HepG2 (cell line): ENCODE measurements at regions not wholly inside any gene's neighbourhood (a gene's known extent, or its start where the extent isn't known, plus 50 kb on each side); places are given as distances from the start of the nearest gene placed in this dataset.

Experiments used
- ATAC-seq: fragments of 200-7000 bp; cut with Tn5 transposase; 3 replicates; pipeline ENCODE4 v1.9.1; 2020; ENCODE audit warnings: mild to moderate bottlenecking, moderate library complexity
- BruUV-seq: library from RNA; stranded (reverse); fragments of 400-500 nt; replicated peaks from 2 replicates; lab custom pipeline; 2021; lab: Mats Ljungman, UMichigan
- CTCF ChIA-PET: fragments of 300-600 bp; formaldehyde crosslinking; extraction: SDS; loops from one replicate; lab custom pipeline; 2021; ENCODE audit warnings: low total read pairs, inconsistent platforms, low intra/inter-chr PET ratio; lab: Yijun Ruan, JAX
- POLR2A ChIA-PET: fragments of 350-600 bp; sonication (Branson Sonifier 250); formaldehyde crosslinking; loops from one replicate; lab custom pipeline; 2020; ENCODE audit warnings: antibody characterized with exemption, inconsistent platforms; lab: Yijun Ruan, JAX
- DNase-seq: peaks from one replicate; pipeline ENCODE4 v3.0.0-alpha.2; 2015; ENCODE audit warnings: low spot score
- FAIRE-seq: peaks from 3 replicates; lab custom pipeline; 2011; peaks lifted over from hg19 to GRCh38; lab: Jason Lieb, UNC
- H2AFZ ChIP-seq: one replicate; pipeline ENCODE4 v1.6.1; 2011; ENCODE audit warnings: low read length, inconsistent platforms
- H3K27ac ChIP-seq: fragments of 300-600 bp; 3 replicates; pipeline ENCODE4 v1.8.0; 2011; ENCODE audit warnings: mixed run types, mild to moderate bottlenecking, mixed read lengths, low read length, inconsistent platforms; ENCODE audit not compliant: insufficient read depth; ENCODE audit errors: extremely low read length
- H3K27me3 ChIP-seq, 2 experiments: fragments of 200-600 bp in 1 of 2; 2 replicates in 1 of 2; 3 replicates in 1 of 2; pipeline versions ENCODE4 v1.6.0 to v1.8.0; 2011; ENCODE audit warnings: low read length in 2 of 2, mild to moderate bottlenecking in 2 of 2, moderate library complexity in 2 of 2, inconsistent platforms in 1 of 2; ENCODE audit not compliant: insufficient read depth in 2 of 2, control insufficient read depth in 1 of 2
- H3K36me3 ChIP-seq, 2 experiments: fragments of 200-600 bp in 1 of 2; replicated peaks in 1 of 2; 2 replicates in 1 of 2; 3 replicates in 1 of 2; pipeline versions ENCODE4 v1.5.1 to v1.8.0; 2011; ENCODE audit warnings: low read length in 2 of 2, inconsistent platforms in 1 of 2; ENCODE audit not compliant: insufficient read depth in 2 of 2, control insufficient read depth in 1 of 2
- H3K4me1 ChIP-seq: 2 replicates; pipeline ENCODE4 v1.5.1; 2012; ENCODE audit warnings: low read length, inconsistent platforms; ENCODE audit not compliant: insufficient read depth
- H3K4me2 ChIP-seq: 2 replicates; pipeline ENCODE4 v1.6.0; 2011; ENCODE audit warnings: low read depth, low read length, inconsistent platforms
- H3K4me3 ChIP-seq, 3 experiments: fragments of 200-600 bp in 1 of 3; sonication (generic), shearing (Covaris generic) in 1 of 3; replicated peaks in 1 of 3; 2 replicates each; pipeline ENCODE4 v1.5.1; 2011 to 2016; ENCODE audit warnings: low read length in 3 of 3, inconsistent platforms in 2 of 3, low read depth in 2 of 3, mild to moderate bottlenecking in 2 of 3, control low read depth in 1 of 3, mixed read lengths in 1 of 3; ENCODE audit not compliant: insufficient read depth in 1 of 3
- H3K79me2 ChIP-seq: one replicate; pipeline ENCODE4 v1.6.1; 2011; ENCODE audit warnings: low read length, inconsistent platforms; ENCODE audit not compliant: insufficient read depth
- H3K9ac ChIP-seq: 2 replicates; pipeline ENCODE4 v1.6.0; 2011; ENCODE audit warnings: mild to moderate bottlenecking, low read depth, low read length, inconsistent platforms; ENCODE audit not compliant: insufficient read depth
- H3K9me3 ChIP-seq: 2 replicates; pipeline ENCODE4 v1.5.1; 2012; ENCODE audit warnings: mild to moderate bottlenecking, low read length
- H4K20me1 ChIP-seq: 2 replicates; pipeline ENCODE4 v1.6.0; 2011; ENCODE audit warnings: inconsistent platforms, mild to moderate bottlenecking, low read length, moderate library complexity; ENCODE audit not compliant: insufficient read depth
- CEBPG ChIP-seq: IDR thresholded peaks from 2 replicates; pipeline ENCODE4 v1.6.1; 2016
- KDM5B ChIP-seq: sonication (generic); formaldehyde crosslinking; IDR thresholded peaks from 2 replicates; pipeline ENCODE4 v1.4.0; 2020; ENCODE audit warnings: missing genetic modification reagents, mild to moderate bottlenecking, borderline replicate concordance
- NFYB ChIP-seq: sonication (generic); formaldehyde crosslinking; IDR thresholded peaks from 2 replicates; pipeline ENCODE4 v1.4.0; 2020; ENCODE audit warnings: missing genetic modification reagents
- ONECUT2 ChIP-seq: sonication (generic); formaldehyde crosslinking; IDR thresholded peaks from 2 replicates; pipeline ENCODE4 v1.4.0; 2020; ENCODE audit warnings: missing genetic modification reagents
- PITX1 ChIP-seq: sonication (generic); formaldehyde crosslinking; IDR thresholded peaks from 2 replicates; pipeline ENCODE4 v1.5.1; 2020; ENCODE audit warnings: mild to moderate bottlenecking, missing genetic modification reagents
- PTBP1 ChIP-seq: fragments of 200-400 bp; formaldehyde crosslinking; IDR thresholded peaks from 2 replicates; pipeline ENCODE4 v1.6.1; 2018; ENCODE audit warnings: low read length, low read depth; ENCODE audit not compliant: poor library complexity, severe bottlenecking
- SRY ChIP-seq: sonication (generic); formaldehyde crosslinking; IDR thresholded peaks from 2 replicates; pipeline ENCODE4 v1.8.0; 2022; ENCODE audit warnings: mild to moderate bottlenecking, missing genetic modification reagents
- U2AF2 ChIP-seq: fragments of 200-400 bp; formaldehyde crosslinking; IDR thresholded peaks from 2 replicates; pipeline ENCODE4 v1.6.1; 2017; ENCODE audit warnings: low read depth, mild to moderate bottlenecking, low read length
- ZBTB42 ChIP-seq: sonication (generic); formaldehyde crosslinking; IDR thresholded peaks from 2 replicates; pipeline ENCODE4 v1.5.0; 2020; ENCODE audit warnings: mild to moderate bottlenecking, missing genetic modification reagents
- WGBS: methylation state at CpG from one replicate; pipeline ENCODE4 v1.1.6; 2017; ENCODE audit warnings: low lambda C conversion rate; 5-methylcytosine and 5-hydroxymethylcytosine counted together
- in situ Hi-C: cut with HindIII; loops from 2 replicates; pipeline ENCODE4 v1.10.0; 2017; ENCODE audit warnings: low pct_unique_long_range_greater_than_20kb; ENCODE audit not compliant: extremely low pct_ligation_motif_present
- intact Hi-C: fragments of 100-400 bp; cut with micrococcal nuclease; formaldehyde crosslinking; loops from one replicate; pipeline ENCODE4 v1.10.0; 2022; ENCODE audit not compliant: unreplicated experiment
- TF ChIP-seq, protein P1 (sequence below): sonication (generic); formaldehyde crosslinking; IDR thresholded peaks from 2 replicates; pipeline ENCODE4 v1.4.0; 2020; ENCODE audit warnings: mild to moderate bottlenecking, missing genetic modification reagents
- TF ChIP-seq, protein P2 (sequence below): sonication (generic); formaldehyde crosslinking; IDR thresholded peaks from 2 replicates; pipeline ENCODE4 v1.4.0; 2020; ENCODE audit warnings: missing genetic modification reagents
- TF ChIP-seq, protein P3 (sequence below): IDR thresholded peaks from 2 replicates; pipeline ENCODE4 v1.6.1; 2016; ENCODE audit warnings: low read depth, control low read depth
- TF ChIP-seq, protein P4 (sequence below): sonication (generic); formaldehyde crosslinking; IDR thresholded peaks from 2 replicates; pipeline ENCODE4 v1.9.0; 2021; ENCODE audit warnings: missing genetic modification reagents, mild to moderate bottlenecking, borderline replicate concordance
- TF ChIP-seq, protein P5 (sequence below): sonication (generic); formaldehyde crosslinking; IDR thresholded peaks from 2 replicates; pipeline ENCODE4 v1.4.0; 2020; ENCODE audit warnings: mild to moderate bottlenecking, low read depth, missing genetic modification reagents

GRCh38 chr18:56448751-56449150, 189.6 kb downstream of the TXNL1 start:
- intact Hi-C loops (loop anchor here (5.0 kb wide), 1 partner anchor 621 kb away; no protein-coding TSS in a partner anchor), in situ Hi-C loops (no loop called here)
- no peak for ATAC-seq
- CTCF ChIA-PET, result no interaction called here
- Histone ChIP-seq H3K36me3 (no peaks in the 10 kb centered on the region), H4K20me1 (no peaks in the 10 kb centered on the region), H3K27me3 (no peaks in the 10 kb centered on the region), H3K79me2 (no peaks in the 10 kb centered on the region), H3K4me1 (no peaks in the 10 kb centered on the region), H3K9me3 (no peaks in the 10 kb centered on the region), H3K4me2 (no peak overlapping the region), H3K9ac (no peak overlapping the region), H3K27ac (no peak overlapping the region), H2AFZ (no peak overlapping the region), H3K4me3 (no peak overlapping the region)
- 0% methylated on average over 5 of the region's 5 CpGs for WGBS
- no peak for DNase-seq
- BruUV-seq, result no TSS peak
- FAIRE-seq, result no peak
- POLR2A ChIA-PET, result no interaction called here
- no peak for TF ChIP-seq SRY (CRISPR knock-in tag)
- no peak for TF ChIP-seq NFYB
- TF ChIP-seq, protein P1, sequence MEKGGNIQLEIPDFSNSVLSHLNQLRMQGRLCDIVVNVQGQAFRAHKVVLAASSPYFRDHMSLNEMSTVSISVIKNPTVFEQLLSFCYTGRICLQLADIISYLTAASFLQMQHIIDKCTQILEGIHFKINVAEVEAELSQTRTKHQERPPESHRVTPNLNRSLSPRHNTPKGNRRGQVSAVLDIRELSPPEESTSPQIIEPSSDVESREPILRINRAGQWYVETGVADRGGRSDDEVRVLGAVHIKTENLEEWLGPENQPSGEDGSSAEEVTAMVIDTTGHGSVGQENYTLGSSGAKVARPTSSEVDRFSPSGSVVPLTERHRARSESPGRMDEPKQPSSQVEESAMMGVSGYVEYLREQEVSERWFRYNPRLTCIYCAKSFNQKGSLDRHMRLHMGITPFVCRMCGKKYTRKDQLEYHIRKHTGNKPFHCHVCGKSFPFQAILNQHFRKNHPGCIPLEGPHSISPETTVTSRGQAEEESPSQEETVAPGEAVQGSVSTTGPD (CRISPR knock-in tag), result no peak
- TF ChIP-seq KDM5B (CRISPR knock-in tag), result no peak
- no peak for TF ChIP-seq ZBTB42 (CRISPR knock-in tag)
- TF ChIP-seq, protein P2, sequence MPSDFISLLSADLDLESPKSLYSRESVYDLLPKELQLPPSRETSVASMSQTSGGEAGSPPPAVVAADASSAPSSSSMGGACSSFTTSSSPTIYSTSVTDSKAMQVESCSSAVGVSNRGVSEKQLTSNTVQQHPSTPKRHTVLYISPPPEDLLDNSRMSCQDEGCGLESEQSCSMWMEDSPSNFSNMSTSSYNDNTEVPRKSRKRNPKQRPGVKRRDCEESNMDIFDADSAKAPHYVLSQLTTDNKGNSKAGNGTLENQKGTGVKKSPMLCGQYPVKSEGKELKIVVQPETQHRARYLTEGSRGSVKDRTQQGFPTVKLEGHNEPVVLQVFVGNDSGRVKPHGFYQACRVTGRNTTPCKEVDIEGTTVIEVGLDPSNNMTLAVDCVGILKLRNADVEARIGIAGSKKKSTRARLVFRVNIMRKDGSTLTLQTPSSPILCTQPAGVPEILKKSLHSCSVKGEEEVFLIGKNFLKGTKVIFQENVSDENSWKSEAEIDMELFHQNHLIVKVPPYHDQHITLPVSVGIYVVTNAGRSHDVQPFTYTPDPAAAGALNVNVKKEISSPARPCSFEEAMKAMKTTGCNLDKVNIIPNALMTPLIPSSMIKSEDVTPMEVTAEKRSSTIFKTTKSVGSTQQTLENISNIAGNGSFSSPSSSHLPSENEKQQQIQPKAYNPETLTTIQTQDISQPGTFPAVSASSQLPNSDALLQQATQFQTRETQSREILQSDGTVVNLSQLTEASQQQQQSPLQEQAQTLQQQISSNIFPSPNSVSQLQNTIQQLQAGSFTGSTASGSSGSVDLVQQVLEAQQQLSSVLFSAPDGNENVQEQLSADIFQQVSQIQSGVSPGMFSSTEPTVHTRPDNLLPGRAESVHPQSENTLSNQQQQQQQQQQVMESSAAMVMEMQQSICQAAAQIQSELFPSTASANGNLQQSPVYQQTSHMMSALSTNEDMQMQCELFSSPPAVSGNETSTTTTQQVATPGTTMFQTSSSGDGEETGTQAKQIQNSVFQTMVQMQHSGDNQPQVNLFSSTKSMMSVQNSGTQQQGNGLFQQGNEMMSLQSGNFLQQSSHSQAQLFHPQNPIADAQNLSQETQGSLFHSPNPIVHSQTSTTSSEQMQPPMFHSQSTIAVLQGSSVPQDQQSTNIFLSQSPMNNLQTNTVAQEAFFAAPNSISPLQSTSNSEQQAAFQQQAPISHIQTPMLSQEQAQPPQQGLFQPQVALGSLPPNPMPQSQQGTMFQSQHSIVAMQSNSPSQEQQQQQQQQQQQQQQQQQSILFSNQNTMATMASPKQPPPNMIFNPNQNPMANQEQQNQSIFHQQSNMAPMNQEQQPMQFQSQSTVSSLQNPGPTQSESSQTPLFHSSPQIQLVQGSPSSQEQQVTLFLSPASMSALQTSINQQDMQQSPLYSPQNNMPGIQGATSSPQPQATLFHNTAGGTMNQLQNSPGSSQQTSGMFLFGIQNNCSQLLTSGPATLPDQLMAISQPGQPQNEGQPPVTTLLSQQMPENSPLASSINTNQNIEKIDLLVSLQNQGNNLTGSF (CRISPR knock-in tag), result no peak
- TF ChIP-seq, protein P3, sequence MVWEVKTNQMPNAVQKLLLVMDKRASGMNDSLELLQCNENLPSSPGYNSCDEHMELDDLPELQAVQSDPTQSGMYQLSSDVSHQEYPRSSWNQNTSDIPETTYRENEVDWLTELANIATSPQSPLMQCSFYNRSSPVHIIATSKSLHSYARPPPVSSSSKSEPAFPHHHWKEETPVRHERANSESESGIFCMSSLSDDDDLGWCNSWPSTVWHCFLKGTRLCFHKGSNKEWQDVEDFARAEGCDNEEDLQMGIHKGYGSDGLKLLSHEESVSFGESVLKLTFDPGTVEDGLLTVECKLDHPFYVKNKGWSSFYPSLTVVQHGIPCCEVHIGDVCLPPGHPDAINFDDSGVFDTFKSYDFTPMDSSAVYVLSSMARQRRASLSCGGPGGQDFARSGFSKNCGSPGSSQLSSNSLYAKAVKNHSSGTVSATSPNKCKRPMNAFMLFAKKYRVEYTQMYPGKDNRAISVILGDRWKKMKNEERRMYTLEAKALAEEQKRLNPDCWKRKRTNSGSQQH (CRISPR knock-in tag), result no peak
- no peak for TF ChIP-seq PITX1
- TF ChIP-seq, protein P4, sequence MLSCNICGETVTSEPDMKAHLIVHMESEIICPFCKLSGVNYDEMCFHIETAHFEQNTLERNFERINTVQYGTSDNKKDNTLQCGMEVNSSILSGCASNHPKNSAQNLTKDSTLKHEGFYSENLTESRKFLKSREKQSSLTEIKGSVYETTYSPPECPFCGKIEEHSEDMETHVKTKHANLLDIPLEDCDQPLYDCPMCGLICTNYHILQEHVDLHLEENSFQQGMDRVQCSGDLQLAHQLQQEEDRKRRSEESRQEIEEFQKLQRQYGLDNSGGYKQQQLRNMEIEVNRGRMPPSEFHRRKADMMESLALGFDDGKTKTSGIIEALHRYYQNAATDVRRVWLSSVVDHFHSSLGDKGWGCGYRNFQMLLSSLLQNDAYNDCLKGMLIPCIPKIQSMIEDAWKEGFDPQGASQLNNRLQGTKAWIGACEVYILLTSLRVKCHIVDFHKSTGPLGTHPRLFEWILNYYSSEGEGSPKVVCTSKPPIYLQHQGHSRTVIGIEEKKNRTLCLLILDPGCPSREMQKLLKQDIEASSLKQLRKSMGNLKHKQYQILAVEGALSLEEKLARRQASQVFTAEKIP (CRISPR knock-in tag), result no peak
- no peak for TF ChIP-seq CEBPG (CRISPR knock-in tag)
- TF ChIP-seq, protein P5, sequence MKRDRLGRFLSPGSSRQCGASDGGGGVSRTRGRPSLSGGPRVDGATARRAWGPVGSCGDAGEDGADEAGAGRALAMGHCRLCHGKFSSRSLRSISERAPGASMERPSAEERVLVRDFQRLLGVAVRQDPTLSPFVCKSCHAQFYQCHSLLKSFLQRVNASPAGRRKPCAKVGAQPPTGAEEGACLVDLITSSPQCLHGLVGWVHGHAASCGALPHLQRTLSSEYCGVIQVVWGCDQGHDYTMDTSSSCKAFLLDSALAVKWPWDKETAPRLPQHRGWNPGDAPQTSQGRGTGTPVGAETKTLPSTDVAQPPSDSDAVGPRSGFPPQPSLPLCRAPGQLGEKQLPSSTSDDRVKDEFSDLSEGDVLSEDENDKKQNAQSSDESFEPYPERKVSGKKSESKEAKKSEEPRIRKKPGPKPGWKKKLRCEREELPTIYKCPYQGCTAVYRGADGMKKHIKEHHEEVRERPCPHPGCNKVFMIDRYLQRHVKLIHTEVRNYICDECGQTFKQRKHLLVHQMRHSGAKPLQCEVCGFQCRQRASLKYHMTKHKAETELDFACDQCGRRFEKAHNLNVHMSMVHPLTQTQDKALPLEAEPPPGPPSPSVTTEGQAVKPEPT (CRISPR knock-in tag), result no peak
- no peak for TF ChIP-seq U2AF2
- TF ChIP-seq PTBP1, result no peak
- TF ChIP-seq ONECUT2 (CRISPR knock-in tag), result no peak
